Osteoblast (primary cell): ENCODE measurements at regions not wholly inside any gene's neighbourhood (a gene's known extent, or its start where the extent isn't known, plus 50 kb on each side); places are given as distances from the start of the nearest gene placed in this dataset.

Source experiments
- DNase-seq: peaks from one replicate; pipeline ENCODE4 v3.0.0; 2011; ENCODE audit warnings: low spot score, mixed read lengths; ENCODE audit not compliant: insufficient read length; ENCODE audit errors: missing footprints
- H2AFZ ChIP-seq: 2 replicates; pipeline ENCODE4 v1.6.0; 2011; ENCODE audit warnings: mild to moderate bottlenecking, low read length
- H3K27ac ChIP-seq: 2 replicates; pipeline ENCODE4 v1.5.1; 2011; ENCODE audit warnings: mild to moderate bottlenecking, low read depth, low read length, moderate library complexity
- H3K27me3 ChIP-seq: 2 replicates; pipeline ENCODE4 v1.6.0; 2012; ENCODE audit warnings: mild to moderate bottlenecking, control low read depth, inconsistent platforms, low read length, moderate library complexity; ENCODE audit not compliant: insufficient read depth
- H3K36me3 ChIP-seq: 2 replicates; pipeline ENCODE4 v1.5.1; 2011; ENCODE audit warnings: mild to moderate bottlenecking, low read length, control low read depth, moderate library complexity; ENCODE audit not compliant: insufficient read depth
- H3K4me1 ChIP-seq: 2 replicates; pipeline ENCODE4 v1.5.1; 2011; ENCODE audit warnings: mild to moderate bottlenecking, low read length, control low read depth, moderate library complexity; ENCODE audit not compliant: insufficient read depth
- H3K4me2 ChIP-seq: 2 replicates; pipeline ENCODE4 v1.6.0; 2011; ENCODE audit warnings: mild to moderate bottlenecking, low read length; ENCODE audit not compliant: insufficient read depth
- H3K4me3 ChIP-seq: fragments of 200-600 bp; sonication (generic); 3 replicates; pipeline ENCODE4 v1.5.1; 2012; ENCODE audit warnings: mild to moderate bottlenecking, low read length, inconsistent platforms; ENCODE audit not compliant: insufficient read depth
- H3K79me2 ChIP-seq: 2 replicates; pipeline ENCODE4 v1.6.0; 2012; ENCODE audit warnings: mild to moderate bottlenecking, low read length, control low read depth, inconsistent platforms; ENCODE audit not compliant: insufficient read depth
- H3K9me3 ChIP-seq: 2 replicates; pipeline ENCODE4 v1.5.1; 2011; ENCODE audit warnings: low read depth, low read length, control low read depth
- H4K20me1 ChIP-seq: 2 replicates; pipeline ENCODE4 v1.6.0; 2012; ENCODE audit warnings: mild to moderate bottlenecking, low read length, control low read depth; ENCODE audit not compliant: insufficient read depth
- TF ChIP-seq, protein P1 (sequence below): IDR thresholded peaks from 2 replicates; pipeline ENCODE4 v1.5.1; 2011; ENCODE audit warnings: mild to moderate bottlenecking, low read depth, low read length, moderate library complexity; ENCODE audit errors: extremely low read depth

DNA sequence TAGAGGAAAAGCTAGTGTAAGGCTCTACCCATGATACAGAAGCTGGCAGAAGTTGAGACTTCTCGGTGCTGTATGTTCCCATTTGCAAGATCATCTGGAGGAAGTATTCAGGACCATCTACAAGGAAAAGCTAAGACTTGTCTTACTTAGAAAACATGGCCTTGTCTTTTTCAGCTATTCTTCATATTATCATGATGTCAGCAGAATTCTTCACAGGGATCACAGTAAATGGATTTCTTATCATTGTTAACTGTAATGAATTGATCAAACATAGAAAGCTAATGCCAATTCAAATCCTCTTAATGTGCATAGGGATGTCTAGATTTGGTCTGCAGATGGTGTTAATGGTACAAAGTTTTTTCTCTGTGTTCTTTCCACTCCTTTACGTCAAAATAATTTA lies 79.6 kb upstream of the SCIN start:
- no peak overlapping the region for H2AFZ ChIP-seq
- H3K4me1 ChIP-seq = no peaks in the 10 kb centered on the region
- DNase-seq = no peak
- no peak overlapping the region for H3K4me3 ChIP-seq
- no peaks in the 10 kb centered on the region for H3K9me3 ChIP-seq
- TF ChIP-seq, protein P1, sequence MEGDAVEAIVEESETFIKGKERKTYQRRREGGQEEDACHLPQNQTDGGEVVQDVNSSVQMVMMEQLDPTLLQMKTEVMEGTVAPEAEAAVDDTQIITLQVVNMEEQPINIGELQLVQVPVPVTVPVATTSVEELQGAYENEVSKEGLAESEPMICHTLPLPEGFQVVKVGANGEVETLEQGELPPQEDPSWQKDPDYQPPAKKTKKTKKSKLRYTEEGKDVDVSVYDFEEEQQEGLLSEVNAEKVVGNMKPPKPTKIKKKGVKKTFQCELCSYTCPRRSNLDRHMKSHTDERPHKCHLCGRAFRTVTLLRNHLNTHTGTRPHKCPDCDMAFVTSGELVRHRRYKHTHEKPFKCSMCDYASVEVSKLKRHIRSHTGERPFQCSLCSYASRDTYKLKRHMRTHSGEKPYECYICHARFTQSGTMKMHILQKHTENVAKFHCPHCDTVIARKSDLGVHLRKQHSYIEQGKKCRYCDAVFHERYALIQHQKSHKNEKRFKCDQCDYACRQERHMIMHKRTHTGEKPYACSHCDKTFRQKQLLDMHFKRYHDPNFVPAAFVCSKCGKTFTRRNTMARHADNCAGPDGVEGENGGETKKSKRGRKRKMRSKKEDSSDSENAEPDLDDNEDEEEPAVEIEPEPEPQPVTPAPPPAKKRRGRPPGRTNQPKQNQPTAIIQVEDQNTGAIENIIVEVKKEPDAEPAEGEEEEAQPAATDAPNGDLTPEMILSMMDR = no peak
- no peaks in the 10 kb centered on the region for H3K27me3 ChIP-seq
- no peaks in the 10 kb centered on the region for H4K20me1 ChIP-seq
- H3K79me2 ChIP-seq = no peaks in the 10 kb centered on the region
- H3K4me2 ChIP-seq = no peak overlapping the region
- H3K27ac ChIP-seq = no peak overlapping the region
- no peaks in the 10 kb centered on the region for H3K36me3 ChIP-seq

- H3K27me3 ChIP-seq = no peaks in the 10 kb centered on the region
- H3K4me1 ChIP-seq = no peaks in the 10 kb centered on the region
- no peaks in the 10 kb centered on the region for H3K36me3 ChIP-seq
- H2AFZ ChIP-seq = no peak overlapping the region
- no peaks in the 10 kb centered on the region for H4K20me1 ChIP-seq
- DNase-seq = no peak
- H3K79me2 ChIP-seq = no peaks in the 10 kb centered on the region
- no peak overlapping the region for H3K4me2 ChIP-seq
- H3K9me3 ChIP-seq = no peaks in the 10 kb centered on the region
- H3K27ac ChIP-seq = no peak overlapping the region
- TF ChIP-seq, protein P1 = no peak
- H3K4me3 ChIP-seq = no peak overlapping the region
Observed at GRCh38 chr7:12491526-12491925, 79.0 kb upstream of the SCIN start.

DNA sequence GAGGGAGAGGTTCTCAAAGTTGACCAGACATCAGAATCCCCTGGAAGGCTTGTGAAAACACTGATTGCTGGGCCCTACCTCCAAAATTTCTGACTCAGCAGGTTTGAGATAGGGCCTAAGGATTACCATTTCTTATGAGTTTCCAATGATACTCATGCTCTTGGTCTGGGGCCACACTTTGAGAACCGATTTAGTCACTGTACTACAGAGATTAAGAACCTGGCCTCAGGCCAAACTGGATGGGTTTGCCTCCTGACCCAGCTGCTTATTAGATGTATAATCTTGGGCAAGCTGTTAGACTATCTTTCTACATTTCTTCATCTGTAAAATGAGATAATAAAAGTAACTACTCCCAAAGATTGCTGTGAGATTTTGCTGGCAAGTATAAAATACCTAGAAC lies 77.1 kb upstream of the SCIN start:
- TF ChIP-seq, protein P1 = no peak
- no peaks in the 10 kb centered on the region for H3K27me3 ChIP-seq
- no peaks in the 10 kb centered on the region for H3K9me3 ChIP-seq
- H3K36me3 ChIP-seq = no peaks in the 10 kb centered on the region
- no peak overlapping the region for H3K4me3 ChIP-seq
- H3K79me2 ChIP-seq = no peaks in the 10 kb centered on the region
- H3K4me1 ChIP-seq = no peaks in the 10 kb centered on the region
- no peak for DNase-seq
- H3K27ac ChIP-seq = no peak overlapping the region
- H4K20me1 ChIP-seq = no peaks in the 10 kb centered on the region
- no peak overlapping the region for H2AFZ ChIP-seq
- H3K4me2 ChIP-seq = no peak overlapping the region

GRCh38 chr7:12493863-12494686 lies 76.4 kb upstream of the SCIN start:
- Histone ChIP-seq H3K79me2 (no peaks in the 10 kb centered on the region), H2AFZ (no peak overlapping the region), H3K27me3 (no peaks in the 10 kb centered on the region), H3K4me2 (no peak overlapping the region), H3K36me3 (no peaks in the 10 kb centered on the region), H3K27ac (no peak overlapping the region), H4K20me1 (no peaks in the 10 kb centered on the region), H3K4me3 (no peak overlapping the region), H3K4me1 (no peaks in the 10 kb centered on the region), H3K9me3 (no peaks in the 10 kb centered on the region)
- DNase-seq = peak; percentile 53
- TF ChIP-seq, protein P1 = no peak
